ENCODE measurements at regions not wholly inside any gene's neighbourhood (a gene's known extent, or its start where the extent isn't known, plus 50 kb on each side); places are given as distances from the start of the nearest gene placed in this dataset.

GRCh38 chr5:178796165-178796945, 63.4 kb upstream of the ZNF354B start:
- Histone ChIP-seq H3K27me3 (no peaks in the 10 kb centered on the region), H3K36me3 (ENCODE audit: low read depth, missing control alignments) (no peaks in the 10 kb centered on the region), H3K4me1 (no peaks in the 10 kb centered on the region), H3K9me3 (no peaks in the 10 kb centered on the region), H3K27ac (no peak overlapping the region), H3K4me3 (no peak overlapping the region)
- TF ChIP-seq, protein P1, sequence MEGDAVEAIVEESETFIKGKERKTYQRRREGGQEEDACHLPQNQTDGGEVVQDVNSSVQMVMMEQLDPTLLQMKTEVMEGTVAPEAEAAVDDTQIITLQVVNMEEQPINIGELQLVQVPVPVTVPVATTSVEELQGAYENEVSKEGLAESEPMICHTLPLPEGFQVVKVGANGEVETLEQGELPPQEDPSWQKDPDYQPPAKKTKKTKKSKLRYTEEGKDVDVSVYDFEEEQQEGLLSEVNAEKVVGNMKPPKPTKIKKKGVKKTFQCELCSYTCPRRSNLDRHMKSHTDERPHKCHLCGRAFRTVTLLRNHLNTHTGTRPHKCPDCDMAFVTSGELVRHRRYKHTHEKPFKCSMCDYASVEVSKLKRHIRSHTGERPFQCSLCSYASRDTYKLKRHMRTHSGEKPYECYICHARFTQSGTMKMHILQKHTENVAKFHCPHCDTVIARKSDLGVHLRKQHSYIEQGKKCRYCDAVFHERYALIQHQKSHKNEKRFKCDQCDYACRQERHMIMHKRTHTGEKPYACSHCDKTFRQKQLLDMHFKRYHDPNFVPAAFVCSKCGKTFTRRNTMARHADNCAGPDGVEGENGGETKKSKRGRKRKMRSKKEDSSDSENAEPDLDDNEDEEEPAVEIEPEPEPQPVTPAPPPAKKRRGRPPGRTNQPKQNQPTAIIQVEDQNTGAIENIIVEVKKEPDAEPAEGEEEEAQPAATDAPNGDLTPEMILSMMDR (IDR thresholded peaks at IDR 0.05) = no peak
- TF ChIP-seq POLR2A (IDR thresholded peaks at IDR 0.05) = no peak
- DNase-seq = no peak
- 73 to 80% methylated on average over 14 to 17 of the region's 17 CpGs for WGBS, 2 donors
- intact Hi-C loops (cut with DNase I; ENCODE audit: low total_unique reads) = no loop called here

DNA sequence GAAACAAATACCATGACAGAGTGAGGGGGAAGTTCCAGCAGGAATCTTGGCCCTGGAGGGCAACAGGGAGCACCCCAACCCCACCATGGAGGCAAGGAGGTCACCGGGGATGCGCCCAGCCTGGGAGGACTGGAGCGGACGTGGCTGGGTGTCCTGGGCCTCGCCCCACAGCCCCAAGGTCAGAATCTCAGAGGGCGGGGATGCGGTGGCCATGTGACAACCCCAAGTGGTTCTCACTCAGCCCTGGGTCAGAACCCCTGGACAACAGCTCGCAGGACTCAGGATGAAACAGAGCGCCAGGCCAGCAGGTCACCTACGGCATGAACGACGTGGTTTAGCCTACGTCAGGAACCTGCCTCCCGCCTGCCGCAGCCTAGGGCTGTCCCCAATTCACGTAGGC, 64.0 kb upstream of the ZNF354A start:
- no peaks in the 10 kb centered on the region for H3K9me3 ChIP-seq
- no peak for DNase-seq
- TF ChIP-seq, protein P1 (IDR thresholded peaks at IDR 0.05) = no peak
- no peak for TF ChIP-seq POLR2A (IDR thresholded peaks at IDR 0.05)
- no peak overlapping the region for H3K4me3 ChIP-seq
- no peaks in the 10 kb centered on the region for H3K36me3 ChIP-seq (ENCODE audit: low read depth, missing control alignments)
- intact Hi-C loops (cut with DNase I; ENCODE audit: low total_unique reads) = no loop called here
- 90 to 92% methylated on average over 16 of the region's 16 CpGs for WGBS, 2 donors
- H3K27ac ChIP-seq = no peak overlapping the region
- no peaks in the 10 kb centered on the region for H3K4me1 ChIP-seq
- H3K27me3 ChIP-seq = no peaks in the 10 kb centered on the region

GRCh38 chr5:178793696-178794095, 63.2 kb upstream of the ZNF354A start:
- WGBS, 2 donors = 89 to 91% methylated on average over 16 to 17 of the region's 17 CpGs
- intact Hi-C loops (cut with DNase I; ENCODE audit: low total_unique reads) = no loop called here
- Histone ChIP-seq H3K4me3 (no peak overlapping the region), H3K9me3 (no peaks in the 10 kb centered on the region), H3K36me3 (ENCODE audit: low read depth, missing control alignments) (no peaks in the 10 kb centered on the region), H3K27me3 (no peaks in the 10 kb centered on the region), H3K27ac (no peak overlapping the region), H3K4me1 (no peaks in the 10 kb centered on the region)
- no peak for TF ChIP-seq POLR2A (IDR thresholded peaks at IDR 0.05)
- TF ChIP-seq, protein P1 (IDR thresholded peaks at IDR 0.05) = no peak
- DNase-seq = no peak

- no peaks in the 10 kb centered on the region for H3K4me1 ChIP-seq
- peak; percentile 45 for DNase-seq
- no peaks in the 10 kb centered on the region for H3K27me3 ChIP-seq
- no peak overlapping the region for H3K4me3 ChIP-seq
- no peaks in the 10 kb centered on the region for H3K9me3 ChIP-seq
- WGBS, 2 donors = 73 to 89% methylated on average over 6 to 12 of the region's 12 CpGs
- no peaks in the 10 kb centered on the region for H3K36me3 ChIP-seq (ENCODE audit: low read depth, missing control alignments)
- intact Hi-C loops (cut with DNase I; ENCODE audit: low total_unique reads) = no loop called here
- H3K27ac ChIP-seq = no peak overlapping the region
- TF ChIP-seq, protein P1 (IDR thresholded peaks at IDR 0.05) = peak in 1 of 3 experiments; percentile 18
- no peak for TF ChIP-seq POLR2A (IDR thresholded peaks at IDR 0.05)
Measured at GRCh38 chr5:178793151-178793550, 62.7 kb upstream of the ZNF354A start.

- Histone ChIP-seq H3K9me3 (no peaks in the 10 kb centered on the region), H3K4me3 (no peak overlapping the region), H3K36me3 (ENCODE audit: low read depth, missing control alignments) (no peaks in the 10 kb centered on the region), H3K27me3 (no peaks in the 10 kb centered on the region), H3K4me1 (no peaks in the 10 kb centered on the region), H3K27ac (no peak overlapping the region)
- no peak for TF ChIP-seq POLR2A (IDR thresholded peaks at IDR 0.05)
- TF ChIP-seq, protein P1 (IDR thresholded peaks at IDR 0.05) = no peak
- no peak for DNase-seq
- 79 to 84% methylated on average over 5 to 6 of the region's 6 CpGs for WGBS, 2 donors
- intact Hi-C loops (cut with DNase I; ENCODE audit: low total_unique reads) = no loop called here
Measured at GRCh38 chr5:178791976-178792375, 61.5 kb upstream of the ZNF354A start.
